Gastrocnemius medialis (tissue), 4 donors: ENCODE measurements at regions not wholly inside any gene's neighbourhood (a gene's known extent, or its start where the extent isn't known, plus 50 kb on each side); places are given as distances from the start of the nearest gene placed in this dataset.

Experiments
- CTCF ChIP-seq, 5 experiments: fragments of 450-650 bp in 3 of 5; fragments of 200-600 bp in 2 of 5; sonication (generic) in 2 of 5; IDR thresholded peaks in 4 of 5; conservative IDR thresholded peaks in 1 of 5; 1 replicate in 4 of 5; 2 replicates in 1 of 5; pipeline ENCODE4 v1.5.1; 2016 to 2019; ENCODE audit warnings: antibody characterized with exemption in 5 of 5, mild to moderate bottlenecking in 3 of 5, moderate library complexity in 3 of 5
- POLR2A ChIP-seq, 2 donors: fragments of 450-650 bp; IDR thresholded peaks; one replicate each; pipeline ENCODE4 v1.6.1; 2017; ENCODE audit warnings: antibody characterized with exemption in 2 of 2, mild to moderate bottlenecking in 2 of 2, moderate library complexity in 2 of 2

GRCh38 chr1:61028136-61028535 lies 54.2 kb upstream of the NFIA start:
- TF ChIP-seq POLR2A (IDR thresholded peaks at IDR 0.05): no peak
- no peak for TF ChIP-seq CTCF (IDR thresholded peaks at IDR 0.05 in 4 of 5, conservative IDR thresholded peaks at IDR 0.05 in 1 of 5)
